HG03520 (cell line): ENCODE measurements at regions not wholly inside any gene's neighbourhood (a gene's known extent, or its start where the extent isn't known, plus 50 kb on each side); places are given as distances from the start of the nearest gene placed in this dataset.

Experiments used
- ATAC-seq: cut with Tn5 transposase; IDR thresholded peaks from one replicate; pipeline ENCODE4 v1.9.1; 2021; ENCODE audit warnings: mild to moderate bottlenecking, moderate library complexity; ENCODE audit not compliant: unreplicated experiment

GRCh38 chr6:105594821-105595220 is 191.9 kb upstream of the PREP start:
- no peak for ATAC-seq

GRCh38 chr6:105593805-105594671 is 191.2 kb upstream of the PREP start:
- no peak for ATAC-seq

GRCh38 chr6:105593056-105593690 is 190.3 kb upstream of the PREP start:
- no peak for ATAC-seq

DNA sequence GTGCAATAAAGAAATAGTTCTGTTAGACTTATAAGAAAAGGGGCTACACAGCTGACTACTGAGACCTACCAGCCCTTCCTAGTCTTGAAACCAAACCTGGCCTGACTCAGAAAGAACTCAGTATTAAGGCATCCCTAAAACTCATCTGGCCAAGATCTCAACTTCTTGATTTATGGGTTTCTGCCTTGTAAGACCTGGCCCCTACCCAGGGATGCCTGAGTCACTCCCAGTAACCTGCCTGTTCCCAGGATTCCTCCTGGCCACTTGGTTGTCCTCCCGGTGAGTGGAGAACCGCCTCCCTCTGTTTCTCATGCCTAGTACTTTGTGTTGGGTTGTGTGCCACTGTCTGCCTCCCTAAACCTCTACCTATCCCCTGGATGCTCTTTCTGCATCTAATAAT is 189.4 kb upstream of the PREP start:
- no peak for ATAC-seq

DNA sequence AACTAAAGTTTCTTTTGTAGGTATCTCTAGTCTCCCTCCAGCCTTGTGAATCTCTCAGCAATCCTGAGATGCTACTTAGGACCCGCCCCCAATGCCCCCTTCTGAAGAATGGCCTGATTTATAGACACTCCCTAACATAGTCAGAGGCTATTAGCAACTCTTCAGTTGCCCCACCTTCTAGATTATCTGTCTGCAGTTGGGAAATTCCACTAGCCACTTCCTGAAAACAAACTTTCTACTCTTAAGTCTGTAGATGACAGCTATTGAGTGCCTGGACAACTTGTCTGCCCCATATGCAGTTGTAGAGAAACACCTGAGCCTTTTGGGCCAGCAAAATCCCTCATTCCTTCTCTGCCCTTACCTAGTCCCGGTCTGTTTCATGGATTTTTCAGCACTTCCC is 188.2 kb upstream of the PREP start:
- ATAC-seq: peak; percentile 90

- ATAC-seq: no peak
Observed at GRCh38 chr6:105588123-105588710, 185.3 kb upstream of the PREP start.

GRCh38 chr6:105587349-105588122 is 184.7 kb upstream of the PREP start:
- no peak for ATAC-seq

- ATAC-seq: no peak
Observed at GRCh38 chr6:105578179-105578707, 175.4 kb upstream of the PREP start.

DNA sequence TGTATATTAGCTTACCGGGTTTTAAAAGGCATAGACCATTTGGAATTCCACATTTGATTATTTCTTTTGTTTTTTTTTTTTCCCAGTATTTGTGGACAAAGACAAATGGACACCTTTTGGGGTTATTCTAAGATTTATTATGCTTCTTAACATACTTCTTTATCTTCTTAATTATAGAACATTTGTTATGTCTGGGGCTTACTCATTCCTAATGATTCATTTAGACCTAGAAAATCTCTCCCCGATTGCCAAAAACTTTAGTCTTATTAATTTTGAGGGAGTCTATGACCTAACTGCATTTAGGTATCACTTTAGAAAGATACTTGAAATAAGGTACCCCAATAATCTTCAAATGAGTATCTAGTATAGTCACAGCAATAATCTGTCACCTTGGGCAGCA is 170.7 kb upstream of the PREP start:
- ATAC-seq: no peak

DNA sequence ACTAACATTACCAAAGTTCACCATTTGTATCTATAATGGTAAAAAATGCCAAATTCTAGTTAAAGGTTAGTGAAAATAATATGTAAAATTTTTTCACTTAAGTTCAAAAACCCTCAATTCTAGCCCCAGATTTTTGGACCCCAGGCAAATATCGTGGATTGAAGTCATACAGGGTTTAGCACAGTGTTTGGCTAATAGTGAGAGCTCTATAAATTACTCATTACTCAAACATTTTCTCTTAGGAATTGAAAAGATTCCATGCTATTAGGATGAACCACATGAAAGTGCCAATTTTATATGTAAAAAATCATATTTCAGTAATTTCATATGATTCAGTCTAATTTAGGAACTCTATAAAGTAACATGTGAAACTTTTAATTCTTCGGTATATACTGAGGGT is 170.3 kb upstream of the PREP start:
- no peak for ATAC-seq

DNA sequence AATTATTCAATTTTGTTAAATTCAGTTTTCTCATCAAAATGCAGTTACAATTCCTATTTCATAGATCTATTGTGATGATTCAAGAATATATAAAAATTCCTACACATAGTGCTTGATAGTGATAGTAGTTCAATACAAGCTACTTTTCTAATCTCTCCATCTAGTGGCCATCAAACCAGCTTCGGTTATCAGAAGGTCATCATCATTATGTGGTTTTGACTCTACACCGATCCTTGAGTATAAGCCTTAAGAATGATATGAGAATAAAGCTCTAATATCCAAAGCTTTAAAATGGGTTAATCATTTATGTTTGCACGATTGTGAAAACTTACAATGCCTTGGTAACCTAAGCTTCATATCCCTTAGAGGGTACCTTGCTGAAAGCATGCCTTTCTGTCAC is 167.5 kb upstream of the PREP start:
- no peak for ATAC-seq

- ATAC-seq: no peak
Observed at GRCh38 chr6:105569706-105570105, 166.8 kb upstream of the PREP start.

- ATAC-seq: no peak
Observed at GRCh38 chr6:105568751-105569150, 165.9 kb upstream of the PREP start.

- ATAC-seq: no peak
Observed at GRCh38 chr6:105568142-105568541, 165.3 kb upstream of the PREP start.

DNA sequence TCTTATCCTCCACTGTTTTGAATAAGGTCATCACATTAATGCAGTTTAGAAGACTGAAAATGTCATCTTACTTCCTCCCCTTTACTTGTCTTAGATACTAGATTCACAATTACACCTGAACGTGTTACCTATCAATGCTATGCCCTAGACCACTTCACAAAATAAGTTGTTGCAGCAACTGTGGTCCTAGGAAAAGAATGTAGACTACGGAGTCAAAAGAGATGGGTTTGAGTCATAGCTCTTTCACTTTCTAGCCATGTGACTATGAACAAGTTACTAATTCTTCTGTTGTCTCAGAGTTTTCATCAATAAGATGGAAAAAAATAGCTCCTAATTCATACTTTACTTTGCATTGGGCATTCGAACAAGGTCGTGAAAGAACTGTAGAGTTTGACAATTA is 164.3 kb upstream of the PREP start:
- ATAC-seq: no peak

DNA sequence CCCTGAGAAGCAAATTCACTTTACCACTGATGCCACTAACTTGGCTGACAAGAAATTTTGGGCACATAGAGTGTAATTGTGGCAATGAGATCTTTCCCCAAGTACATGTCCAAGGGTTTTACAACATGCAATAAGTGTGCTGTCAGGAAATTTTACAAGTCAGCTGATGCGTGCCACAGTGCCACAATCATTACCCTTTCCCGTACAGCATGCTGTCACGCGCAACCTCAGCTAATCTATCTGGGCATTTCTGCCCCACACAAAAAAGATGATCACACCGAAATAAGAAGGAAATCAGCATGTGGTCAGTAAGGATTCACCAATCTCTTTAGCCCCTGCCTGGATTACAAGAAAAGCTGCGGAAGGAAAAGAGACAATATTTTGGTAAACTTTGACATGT is 163.6 kb upstream of the PREP start:
- ATAC-seq: no peak

DNA sequence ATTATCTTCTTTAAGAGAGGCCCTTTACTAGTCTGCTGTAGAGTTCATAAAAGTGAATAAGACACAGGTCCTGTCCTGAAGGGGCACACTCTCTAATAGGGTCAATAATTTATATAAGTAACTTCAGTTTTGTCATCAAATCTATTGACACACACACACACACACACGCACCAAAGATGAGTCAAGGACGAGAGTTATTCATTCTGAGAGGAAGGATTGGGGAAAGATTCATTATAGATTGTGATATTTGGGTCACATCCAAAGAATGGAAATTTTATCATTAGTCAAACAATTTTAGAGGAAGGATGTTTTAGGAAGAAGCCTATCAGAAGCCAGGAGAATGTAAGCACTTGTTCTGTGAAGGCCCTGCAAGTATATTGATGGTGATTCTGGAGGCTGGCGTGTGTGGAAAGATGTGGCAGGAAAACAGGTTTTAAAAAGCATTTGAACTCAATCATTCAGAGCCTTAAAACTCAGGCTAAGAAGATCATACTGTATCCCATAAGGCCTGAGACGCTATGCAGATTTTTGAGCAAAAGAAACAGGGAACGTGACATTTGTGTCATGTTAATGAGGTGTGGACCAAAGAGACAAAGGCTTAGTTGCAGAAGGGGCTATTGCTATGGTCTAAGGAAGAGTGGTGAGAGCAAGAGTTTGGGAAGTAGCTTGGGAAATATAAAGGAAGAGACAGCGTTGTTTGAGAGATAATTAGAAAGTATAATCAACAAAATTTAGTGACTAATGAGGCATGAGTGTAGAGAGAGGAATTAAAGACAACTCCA is 161.4 kb upstream of the PREP start:
- ATAC-seq: no peak

DNA sequence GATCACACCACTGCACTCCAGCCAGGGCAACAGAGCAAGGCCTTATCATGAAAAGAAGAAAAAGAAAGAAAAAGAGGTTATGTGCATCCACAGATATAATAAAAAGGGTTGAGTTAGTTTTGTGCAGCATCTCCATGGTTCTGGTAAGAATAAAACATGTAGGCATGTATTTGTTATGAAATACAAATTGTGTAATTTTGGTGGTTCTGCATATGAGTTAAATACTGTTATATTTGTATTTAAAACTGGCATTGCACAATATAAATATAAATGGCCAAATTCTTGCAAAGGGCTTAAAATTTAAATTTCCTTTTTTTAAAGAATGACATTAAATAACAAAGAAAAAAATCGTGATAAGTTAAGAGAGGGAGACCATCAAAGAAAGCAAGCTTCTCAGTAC is 159.1 kb upstream of the PREP start:
- no peak for ATAC-seq

DNA sequence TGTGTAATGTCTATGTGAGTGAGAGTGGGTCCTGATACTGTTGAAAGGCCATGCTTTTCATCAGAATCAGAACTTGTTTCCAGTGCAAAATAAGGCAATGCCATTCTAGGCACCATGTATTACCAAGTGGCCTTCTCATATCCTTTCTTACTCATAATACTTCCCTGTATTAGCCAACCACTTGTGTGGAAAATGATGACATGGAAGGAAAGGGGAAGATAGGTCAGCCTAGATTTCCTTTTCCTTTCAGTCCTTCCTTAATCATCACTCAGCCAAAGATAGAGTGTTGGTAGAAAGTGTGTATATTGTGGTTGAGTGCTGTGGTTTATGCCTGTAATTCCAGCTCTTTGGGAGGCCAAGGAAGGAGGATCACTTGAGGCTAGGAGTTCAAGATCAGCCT is 158.6 kb upstream of the PREP start:
- ATAC-seq: no peak

DNA sequence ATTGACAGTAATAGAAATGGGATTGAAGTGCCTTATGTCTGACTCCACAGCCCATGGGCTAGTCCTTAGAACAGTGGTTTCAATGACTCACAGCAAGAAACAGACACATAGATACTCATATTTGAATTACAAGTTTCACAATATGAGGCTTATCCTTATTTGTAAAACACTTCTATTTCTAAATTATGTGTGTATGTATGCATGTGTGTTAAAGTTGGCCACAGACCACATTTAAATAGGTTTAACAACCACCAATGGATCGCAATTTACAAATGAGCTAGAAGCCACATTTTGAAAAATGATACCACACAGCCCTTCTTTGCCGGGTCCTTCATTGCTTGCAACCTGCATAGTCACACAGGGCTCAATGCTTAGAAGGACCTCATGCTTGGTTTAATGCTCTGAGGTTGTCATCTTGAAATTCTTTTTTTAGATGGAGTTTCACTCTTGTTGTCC is 157.8 kb upstream of the PREP start:
- peak; percentile 98 for ATAC-seq
